ENCODE measurements at regions not wholly inside any gene's neighbourhood (a gene's known extent, or its start where the extent isn't known, plus 50 kb on each side); places are given as distances from the start of the nearest gene placed in this dataset.

DNA sequence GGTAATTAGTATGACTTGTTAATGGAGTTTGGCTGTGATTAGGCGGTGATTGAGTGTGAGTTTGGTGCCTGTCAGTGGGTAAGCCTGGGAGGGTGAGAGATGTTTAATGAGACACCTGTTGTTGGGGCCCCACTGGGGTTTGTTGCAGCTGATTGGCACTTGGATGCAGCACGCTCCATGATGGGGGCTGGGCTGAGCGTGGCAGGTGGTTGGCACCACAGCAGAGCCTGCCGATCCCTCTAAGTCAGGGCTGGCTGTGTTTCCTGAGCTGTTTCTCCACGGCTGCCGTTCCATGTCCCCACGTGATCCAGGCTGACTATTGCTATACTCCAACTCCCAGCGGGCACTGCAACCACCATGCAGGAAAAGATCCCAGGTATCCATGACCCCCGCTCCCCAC, 93.5 kb upstream of the ARRDC4 start:
- DNase-seq: no peak

DNA sequence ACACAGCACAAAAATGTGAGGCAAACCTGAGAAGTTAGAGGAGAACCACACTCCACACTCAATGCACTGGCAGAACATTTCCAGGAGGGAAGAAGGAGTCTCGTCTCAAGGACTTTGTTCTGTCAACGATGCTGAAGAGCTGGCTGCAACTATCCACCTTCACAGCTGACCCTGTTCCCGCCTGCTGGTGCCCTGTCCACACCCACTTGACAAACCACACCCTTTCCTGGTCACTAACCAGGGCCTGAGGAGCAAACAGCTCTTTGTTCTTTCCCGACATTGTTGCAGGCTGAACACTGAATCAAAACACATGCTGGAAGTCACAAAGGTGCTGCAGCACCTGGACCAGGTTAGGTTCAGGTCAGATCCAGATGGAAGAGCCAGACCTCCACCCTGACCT, 92.6 kb upstream of the ARRDC4 start:
- no peak for DNase-seq

DNA sequence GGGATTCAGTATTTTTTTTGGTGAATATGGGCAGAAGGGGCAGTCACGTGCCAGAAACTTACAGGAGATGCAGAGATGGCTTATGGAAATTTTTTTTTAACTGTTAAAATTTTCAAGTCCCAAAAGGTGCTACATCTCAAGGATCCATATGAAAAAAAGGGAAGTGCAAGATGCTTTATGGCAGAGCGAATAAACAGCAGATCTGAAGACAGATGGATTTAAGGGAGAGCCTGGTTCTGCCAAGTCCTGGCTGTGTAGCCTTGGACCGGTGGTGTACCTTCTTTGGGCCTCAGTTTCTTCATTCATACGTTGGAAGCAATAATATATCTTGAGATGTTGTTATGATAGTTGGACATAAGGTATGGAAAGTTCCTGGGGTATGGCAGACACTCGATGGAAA, 91.5 kb upstream of the ARRDC4 start:
- DNase-seq: no peak

DNA sequence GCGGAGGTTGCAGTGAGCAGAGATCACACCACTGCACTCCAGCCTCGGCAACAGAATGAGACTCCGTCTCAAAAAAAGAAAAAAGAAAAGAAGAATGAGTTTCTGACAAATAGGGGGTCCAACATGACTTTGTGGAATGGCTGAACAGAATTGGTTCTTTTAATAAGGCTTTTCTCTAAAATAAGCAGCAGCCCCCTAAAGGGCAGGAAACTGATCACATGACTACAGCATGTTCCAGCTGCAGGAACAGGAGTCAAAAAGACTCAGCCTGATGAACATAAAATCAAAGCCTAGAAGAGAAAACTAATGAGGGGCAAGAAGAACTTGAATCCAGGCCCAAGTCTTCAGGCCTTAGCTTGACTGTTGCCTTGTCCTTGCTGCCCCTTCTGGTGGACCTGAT, 89.7 kb upstream of the ARRDC4 start:
- DNase-seq: no peak

DNA sequence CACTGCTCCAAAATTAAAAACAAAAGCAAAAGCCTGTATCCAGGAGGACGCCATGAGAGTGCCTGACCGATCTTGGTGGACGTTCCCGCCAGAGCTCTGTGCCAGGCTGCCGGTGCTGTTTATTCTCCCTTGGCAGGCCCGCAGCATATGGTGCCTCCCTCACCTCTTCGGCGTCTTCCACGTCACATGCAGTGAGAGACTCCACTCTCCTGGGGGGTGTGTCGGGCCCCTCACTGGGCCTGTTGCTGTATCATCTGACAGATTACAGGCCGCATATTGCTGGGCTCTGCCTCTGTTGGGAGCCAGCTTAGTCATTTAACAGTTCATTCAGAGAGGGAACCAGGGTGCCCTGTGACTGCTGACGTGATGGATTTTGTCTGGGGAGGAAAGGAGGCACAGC, 86.4 kb upstream of the ARRDC4 start:
- no peak for DNase-seq

DNA sequence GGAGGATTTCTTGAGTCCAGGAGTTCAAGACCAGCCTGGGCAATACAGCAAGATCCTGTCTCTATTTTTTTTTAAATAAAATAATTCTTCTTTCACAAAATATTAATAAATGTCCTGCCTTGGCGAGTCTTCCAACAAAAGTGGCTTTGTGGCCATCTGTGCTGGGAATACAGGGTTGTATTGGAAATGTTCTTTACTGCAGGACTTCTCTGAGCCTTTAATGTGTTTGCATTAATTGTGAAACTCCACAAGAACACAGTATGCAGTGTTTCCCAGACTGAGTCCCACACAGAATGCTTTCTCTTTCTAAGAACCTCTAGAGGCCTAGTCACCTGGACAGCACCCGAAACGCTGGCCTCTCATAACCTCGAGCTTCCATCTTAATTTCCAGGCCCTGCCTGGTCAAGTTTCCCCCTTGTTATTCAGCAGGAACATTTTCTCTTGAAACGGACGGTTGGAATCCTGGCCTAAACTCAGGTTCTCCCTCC, 85.4 kb upstream of the ARRDC4 start:
- no peak for DNase-seq

DNA sequence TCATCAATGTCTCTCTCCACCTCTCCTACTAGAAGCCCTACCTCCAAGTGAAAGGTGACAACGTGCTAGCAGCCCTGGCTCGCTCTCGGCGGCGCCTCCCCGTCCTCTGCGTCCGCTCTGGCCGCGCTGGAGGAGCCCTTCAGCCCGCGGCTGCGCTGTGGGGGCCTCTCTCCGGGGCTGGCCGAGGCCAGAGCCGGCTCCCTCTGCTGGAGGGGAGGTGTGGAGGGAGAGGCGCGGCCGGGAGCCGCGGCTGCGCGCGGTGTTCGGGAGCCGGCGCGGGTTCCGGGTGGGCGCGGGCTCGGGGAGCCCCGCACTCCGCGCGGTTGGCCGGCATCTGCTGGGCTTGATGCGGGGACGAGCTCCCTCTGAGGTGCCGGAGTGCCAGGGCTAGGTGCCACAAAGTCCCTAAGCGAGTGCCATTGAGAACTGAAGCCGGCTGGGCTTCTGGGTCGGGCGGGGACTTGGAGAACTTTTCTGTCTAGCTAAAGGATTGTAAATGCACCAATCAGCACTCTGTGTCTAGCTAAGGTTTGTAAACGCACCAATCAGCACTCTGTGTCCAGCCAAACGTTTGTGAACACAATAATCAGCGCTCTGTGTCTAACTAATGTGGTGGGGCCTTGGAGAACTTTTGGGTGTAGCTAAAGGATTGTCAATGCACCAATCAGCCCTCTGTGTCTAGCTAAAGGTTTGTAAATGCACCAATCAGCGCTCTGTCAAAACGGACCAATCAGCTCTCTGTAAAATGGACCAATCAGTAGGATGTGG, 84.8 kb upstream of the ARRDC4 start:
- no peak for DNase-seq

DNA sequence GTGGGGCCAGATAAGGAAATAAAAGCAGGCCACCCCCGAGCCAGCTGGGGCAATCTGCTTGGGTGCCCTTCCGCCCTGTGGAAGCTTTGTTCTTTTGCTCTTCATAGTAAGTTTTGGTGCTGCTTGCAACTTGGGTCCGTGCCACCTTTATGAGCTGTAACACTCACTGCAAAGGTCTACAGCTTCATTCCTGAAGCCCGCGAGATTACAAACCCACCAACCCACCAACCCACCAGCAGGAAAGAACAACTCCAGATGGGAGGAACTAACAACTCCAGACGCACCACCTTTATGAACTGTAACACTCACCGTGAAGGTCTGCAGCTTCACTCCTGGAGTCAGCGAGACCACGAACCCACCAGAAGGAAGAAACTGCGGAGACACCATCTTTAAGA, 84.2 kb upstream of the ARRDC4 start:
- no peak for DNase-seq

DNA sequence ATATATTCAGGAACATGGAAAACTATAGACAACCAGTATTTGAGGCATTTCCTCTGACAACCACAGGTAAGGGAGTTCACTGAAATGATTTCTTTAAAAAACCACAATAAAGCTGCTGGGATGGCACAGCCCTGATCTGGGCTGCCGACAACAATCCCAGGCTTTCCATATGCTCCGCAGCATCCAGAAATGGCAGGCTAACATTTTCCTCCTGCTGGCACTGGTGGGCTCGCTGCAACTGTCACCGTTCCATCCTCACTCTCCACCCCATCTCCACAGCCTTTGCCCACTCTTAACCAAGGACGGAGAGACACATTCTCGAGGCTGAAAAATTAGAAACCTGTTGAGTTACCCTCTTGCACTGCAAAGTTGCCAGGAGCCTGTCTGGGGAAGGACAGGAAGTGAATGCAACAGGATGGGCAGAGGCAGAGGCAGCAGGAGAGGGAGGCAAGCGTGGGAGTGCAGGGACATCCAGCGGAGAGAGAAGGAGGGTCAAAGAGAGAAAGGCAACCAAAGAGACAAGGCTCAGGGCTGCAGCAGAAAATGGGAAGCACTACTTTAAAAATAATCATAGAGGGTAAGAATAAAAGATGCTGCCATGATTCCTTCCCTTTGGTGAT, 79.0 kb upstream of the ARRDC4 start:
- no peak for DNase-seq

DNA sequence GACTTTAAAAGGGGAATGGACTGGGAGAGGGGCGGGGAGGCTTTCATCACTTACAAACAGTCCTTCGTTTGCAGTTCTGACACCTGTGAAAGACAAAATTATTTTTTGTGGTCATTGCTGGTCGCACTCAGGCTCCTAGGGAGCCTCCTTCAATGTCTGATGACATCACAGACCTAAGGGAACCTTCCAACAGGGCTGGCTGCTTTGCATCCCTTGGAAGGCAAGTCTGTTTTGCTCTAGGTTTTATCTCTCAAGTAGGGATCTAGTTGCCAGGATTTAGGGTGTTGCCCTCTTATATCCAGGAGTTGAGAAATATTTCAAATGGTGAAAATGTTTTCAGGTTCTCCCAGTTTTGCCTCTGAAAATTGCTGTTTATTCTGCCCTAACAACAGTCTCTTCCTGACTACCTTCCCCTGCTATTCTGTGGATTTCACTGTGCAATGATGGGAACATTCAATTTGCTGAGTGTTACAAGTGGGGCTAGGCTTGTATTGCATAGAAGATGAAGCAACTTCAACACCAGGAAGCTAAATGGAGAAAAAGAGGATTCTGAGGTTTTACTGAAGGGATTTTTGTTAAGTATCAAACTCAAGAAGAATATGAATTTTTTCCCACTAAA, 75.9 kb upstream of the ARRDC4 start:
- DNase-seq: no peak

DNA sequence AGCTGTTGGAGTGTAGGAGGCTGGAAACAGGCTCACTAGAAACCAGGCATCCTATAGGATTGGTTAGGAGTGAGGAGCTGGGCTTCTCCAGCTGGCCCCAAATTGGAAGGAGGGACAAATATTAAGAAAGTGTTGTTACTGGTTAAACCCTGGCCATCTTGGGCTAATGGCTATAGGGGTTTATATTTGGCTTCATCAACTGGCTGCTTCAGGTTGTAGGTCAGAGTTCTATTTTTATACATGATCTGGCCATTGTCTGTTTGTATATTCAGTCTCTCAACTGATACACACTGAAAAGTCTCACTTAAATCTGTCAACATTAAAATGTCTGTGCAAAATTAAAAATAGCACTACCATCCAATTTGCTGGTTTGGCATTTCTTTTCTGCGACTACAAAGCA, 70.2 kb upstream of the ARRDC4 start:
- DNase-seq: no peak

DNA sequence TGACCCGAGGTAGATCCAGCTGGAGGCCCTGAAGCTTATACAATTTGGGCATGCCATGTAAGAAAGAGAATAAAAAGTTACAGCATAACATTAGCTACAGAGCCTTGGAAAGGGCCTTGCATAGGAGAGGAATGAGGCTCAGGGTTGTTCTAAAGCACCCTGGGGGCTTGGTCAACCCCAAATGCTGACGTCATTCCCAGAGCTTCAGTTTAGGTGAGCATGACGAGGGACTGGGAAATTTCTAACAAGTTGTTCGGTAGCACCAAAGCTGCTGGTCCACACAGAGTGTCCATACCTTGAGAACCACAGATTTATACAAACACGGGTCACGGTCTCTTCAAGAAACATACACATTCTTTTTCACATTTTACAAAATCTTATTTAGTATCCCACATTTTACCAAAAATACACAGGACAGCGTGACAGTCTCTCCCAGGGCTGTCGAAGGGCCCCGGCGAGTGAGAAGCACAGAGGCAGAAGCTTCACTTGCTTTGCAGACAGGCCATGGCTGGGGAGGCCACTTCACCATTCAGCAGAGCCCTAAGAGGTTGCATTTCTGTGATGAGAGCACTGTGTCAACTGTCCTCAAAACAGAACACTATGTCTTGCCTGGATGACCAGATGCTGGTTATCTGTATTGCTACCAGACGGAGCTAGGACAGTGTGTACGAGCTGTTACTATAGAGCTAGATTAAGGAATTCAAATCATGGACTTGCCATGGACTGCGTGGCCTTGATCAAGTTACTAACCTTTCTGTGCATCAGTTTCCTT, 68.2 kb upstream of the ARRDC4 start:
- no peak for DNase-seq

DNA sequence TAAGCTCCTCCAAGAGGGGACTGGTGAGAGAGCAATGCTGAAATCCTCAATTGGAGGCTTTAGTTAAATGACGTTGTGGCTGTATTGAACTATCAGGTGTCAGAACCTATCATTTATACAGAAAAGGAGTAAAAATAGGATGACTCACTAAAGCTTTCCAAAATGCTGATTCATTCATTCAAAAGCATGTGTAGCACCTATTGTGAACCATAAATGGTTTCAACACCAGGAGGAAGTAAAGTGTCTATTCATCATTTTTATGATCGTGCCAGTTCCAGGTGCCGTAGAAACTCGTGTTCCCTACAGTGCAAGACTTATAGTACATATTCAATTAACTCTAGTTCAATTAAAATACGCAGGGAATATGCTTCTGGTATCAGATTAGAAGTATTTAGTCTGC, 66.5 kb upstream of the ARRDC4 start:
- no peak for DNase-seq

DNA sequence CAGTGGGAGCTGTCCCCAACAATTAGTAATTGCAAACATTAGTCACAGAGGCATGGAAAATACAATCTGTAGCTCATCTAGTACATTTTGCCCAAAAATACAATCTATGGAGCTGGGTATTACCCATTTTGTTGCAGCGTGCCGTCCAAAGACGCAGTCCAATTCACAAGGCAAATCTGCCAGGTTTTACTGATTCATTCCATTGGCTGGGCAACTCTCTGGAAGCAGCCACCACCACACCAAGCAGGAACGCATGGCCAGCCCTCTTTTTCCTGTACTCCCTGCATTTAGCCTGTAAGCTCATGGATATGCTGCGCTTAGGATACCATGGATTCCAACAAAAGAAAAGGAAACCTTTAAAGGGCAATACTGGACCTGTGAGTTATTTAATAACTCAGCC, 60.5 kb upstream of the ARRDC4 start:
- no peak for DNase-seq

DNA sequence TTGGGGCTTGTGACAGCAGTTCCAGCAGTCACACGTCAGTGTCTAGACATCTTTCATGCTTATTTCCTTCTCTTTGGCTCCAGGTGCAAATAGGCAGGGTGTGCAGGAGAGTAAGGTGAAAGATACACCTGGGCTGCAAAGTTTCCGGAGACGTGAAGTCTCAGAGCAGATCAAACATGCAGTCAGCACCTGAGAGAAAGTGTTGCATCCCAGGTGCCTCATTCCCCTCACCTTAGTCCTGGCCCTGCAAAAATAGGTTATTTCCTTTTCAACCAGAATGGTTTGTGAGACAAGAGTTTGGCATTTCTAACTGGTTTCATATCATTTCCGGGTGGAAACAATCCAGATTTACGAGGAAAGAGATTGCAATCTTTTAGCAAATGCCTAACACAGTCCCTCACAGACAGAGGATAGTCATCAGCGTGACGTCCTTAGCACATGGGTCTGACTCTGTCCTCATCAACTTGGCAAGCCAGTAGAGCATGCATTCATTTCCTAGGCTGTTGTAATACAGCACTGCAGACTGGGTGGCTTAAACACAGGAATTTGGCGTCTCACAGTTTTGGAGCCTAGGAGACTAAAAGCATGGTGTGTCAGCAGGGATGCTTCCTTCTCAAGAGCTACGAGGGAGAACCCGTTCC, 58.2 kb upstream of the ARRDC4 start:
- no peak for DNase-seq

DNA sequence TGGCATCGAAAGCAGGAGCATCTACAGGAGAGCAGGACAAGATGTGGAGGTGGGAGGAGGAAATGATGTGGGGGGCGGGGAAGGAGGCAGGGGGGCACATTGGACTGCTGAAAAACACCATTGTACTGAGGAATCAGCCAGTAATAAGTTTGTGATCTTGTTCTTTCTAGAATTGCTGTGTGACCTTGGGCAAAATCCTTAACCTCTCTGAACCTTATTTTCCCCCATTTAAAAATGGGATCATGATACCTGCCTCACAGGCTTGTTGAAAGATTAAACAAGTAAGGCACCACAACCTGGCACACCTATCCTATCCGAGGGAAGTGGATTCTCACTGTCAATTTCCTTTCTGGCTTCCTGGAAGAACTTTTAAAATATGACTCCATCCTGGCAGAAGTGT, 56.9 kb upstream of the ARRDC4 start:
- DNase-seq: no peak

DNA sequence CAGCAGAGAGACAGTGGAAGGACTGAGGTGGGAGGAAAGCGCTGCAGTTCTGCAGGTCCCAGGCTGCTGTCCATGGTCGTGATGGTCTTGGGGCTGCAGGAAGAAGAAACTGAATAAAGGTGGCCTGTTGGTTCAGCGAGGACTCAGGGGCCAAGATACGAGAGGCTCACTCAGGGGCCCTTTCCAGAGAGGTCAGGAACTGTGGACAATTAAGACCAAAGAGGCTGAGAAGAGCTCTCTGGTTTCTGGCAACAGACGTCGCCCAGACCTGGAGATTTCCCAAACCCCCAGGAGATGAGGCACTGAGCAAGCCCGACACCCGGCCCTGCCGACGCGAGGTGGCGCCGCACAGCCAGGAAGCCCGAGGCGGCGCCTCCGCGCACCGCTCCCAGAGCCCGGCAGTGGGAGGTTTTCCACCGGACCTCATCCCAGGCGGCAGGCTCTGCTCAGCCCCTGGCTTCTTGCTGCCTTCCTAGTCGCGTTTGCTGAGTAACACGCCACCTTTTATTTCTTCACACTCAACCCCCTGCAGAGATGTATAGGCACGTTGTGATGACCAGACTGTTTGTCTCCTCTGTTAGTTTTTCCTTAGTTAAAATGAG, 56.4 kb upstream of the ARRDC4 start:
- DNase-seq: no peak

DNA sequence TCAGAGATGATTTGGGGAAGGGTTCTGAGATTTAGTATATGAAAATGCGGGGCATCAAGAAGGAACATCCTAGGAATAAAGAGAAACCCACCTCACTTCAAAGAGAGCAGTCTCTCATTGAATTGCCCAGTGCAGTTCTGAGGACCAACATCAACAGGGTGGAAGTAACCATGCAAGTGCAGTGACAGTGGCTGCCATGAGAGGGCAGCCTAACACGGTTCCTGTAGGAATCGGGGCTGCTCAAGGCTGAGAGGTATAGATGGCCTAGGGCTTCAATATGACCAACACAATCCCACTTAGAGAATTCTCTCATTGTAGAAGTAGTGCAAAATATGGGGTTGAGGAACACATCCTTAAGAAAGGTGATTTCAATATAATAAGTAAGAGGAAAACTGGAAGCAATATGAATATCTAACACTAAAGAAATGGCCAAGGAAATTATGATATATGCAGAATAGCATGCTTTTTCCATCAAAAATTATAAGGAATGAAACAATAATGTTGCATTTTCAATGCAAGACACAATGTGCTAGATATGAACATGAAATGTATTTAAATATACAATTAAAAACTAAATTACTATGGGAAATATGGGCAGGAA, 51.1 kb upstream of the ARRDC4 start:
- peak; percentile 50 for DNase-seq
